Uterus (tissue), 3 donors: ENCODE measurements at regions not wholly inside any gene's neighbourhood (a gene's known extent, or its start where the extent isn't known, plus 50 kb on each side); places are given as distances from the start of the nearest gene placed in this dataset.
"Not testable (repeated sequence)": the region's sequence is repeated elsewhere in the genome, so short reads cannot be mapped to it uniquely, and the experiment has no call there.

Experiments
- DNase-seq, 2 donors: peaks; one replicate each; pipeline ENCODE4 v3.0.0-alpha.2; 2019 to 2020
- H3K27ac ChIP-seq, 2 donors: fragments of 200-600 bp; sonication (generic); 1 replicate in 1 of 2; 2 replicates in 1 of 2; pipeline ENCODE4 v1.5.1; 2016 to 2018
- H3K27me3 ChIP-seq, 2 donors: fragments of 200-600 bp; sonication (generic); one replicate each; pipeline ENCODE4 v1.5.1; 2018 to 2019; ENCODE audit warnings: control low read depth in 1 of 2
- H3K36me3 ChIP-seq, 2 donors: fragments of 200-600 bp; sonication (generic); one replicate each; pipeline ENCODE4 v1.5.1; 2019; ENCODE audit warnings: control low read depth in 1 of 2
- H3K4me1 ChIP-seq, 2 donors: fragments of 200-600 bp; sonication (generic); one replicate each; pipeline ENCODE4 v1.5.1; 2018 to 2019; ENCODE audit warnings: control low read depth in 1 of 2
- H3K4me3 ChIP-seq, 2 donors: fragments of 200-600 bp; sonication (generic); 1 replicate in 1 of 2; 2 replicates in 1 of 2; pipeline ENCODE4 v1.5.1; 2018 to 2019; ENCODE audit warnings: mild to moderate bottlenecking in 1 of 2
- H3K9me3 ChIP-seq, 2 donors: fragments of 200-600 bp; sonication (generic); one replicate each; pipeline ENCODE4 v1.5.1; 2019; ENCODE audit warnings: control low read depth in 1 of 2
- POLR2A ChIP-seq, 2 donors: fragments of 450-650 bp; IDR thresholded peaks; one replicate each; pipeline ENCODE4 v1.6.1; 2016; ENCODE audit warnings: antibody characterized with exemption in 2 of 2, mild to moderate bottlenecking in 1 of 2, moderate library complexity in 1 of 2
- intact Hi-C: fragments of 100-400 bp; cut with DNase I; formaldehyde crosslinking; loops from one replicate; pipeline ENCODE4 v1.15.1; 2023; ENCODE audit warnings: low total_unique reads
- TF ChIP-seq, protein P1 (sequence below), 4 experiments: fragments of 200-600 bp in 2 of 4; fragments of 450-650 bp in 2 of 4; sonication (generic) in 2 of 4; IDR thresholded peaks; one replicate each; pipeline ENCODE4 v1.5.1; 2016 to 2019; ENCODE audit warnings: antibody characterized with exemption in 4 of 4, mild to moderate bottlenecking in 2 of 4, moderate library complexity in 1 of 4
- donor health status: DM: yes; HTN: yes; CAD: no.

DNA sequence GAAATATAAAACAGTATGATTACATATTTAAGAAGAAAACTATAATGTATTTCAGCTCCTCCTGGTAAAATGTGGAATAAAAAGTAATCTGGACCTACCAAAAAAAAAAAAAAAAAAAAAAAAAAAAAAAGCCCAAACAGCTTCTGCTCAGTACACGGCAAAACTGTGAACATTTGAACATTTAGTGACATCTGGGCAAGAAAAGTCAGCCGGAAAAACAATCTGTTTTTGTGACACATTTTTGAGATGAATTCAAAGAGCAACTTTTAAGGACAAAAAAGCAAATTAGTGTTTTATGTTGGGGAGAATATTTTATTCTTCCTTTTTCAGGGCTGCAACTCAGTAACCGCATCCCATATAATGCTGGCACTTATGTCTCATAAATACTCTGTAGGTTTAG is 649.7 kb upstream of the KCNMB2 start:
- Histone ChIP-seq H3K27ac (no peak overlapping the region), H3K27me3 (no peaks in the 10 kb centered on the region), H3K9me3 (no peaks in the 10 kb centered on the region), H3K36me3 (no peaks in the 10 kb centered on the region), H3K4me3 (no peak overlapping the region), H3K4me1 (no peaks in the 10 kb centered on the region)
- no peak for DNase-seq
- TF ChIP-seq, protein P1, sequence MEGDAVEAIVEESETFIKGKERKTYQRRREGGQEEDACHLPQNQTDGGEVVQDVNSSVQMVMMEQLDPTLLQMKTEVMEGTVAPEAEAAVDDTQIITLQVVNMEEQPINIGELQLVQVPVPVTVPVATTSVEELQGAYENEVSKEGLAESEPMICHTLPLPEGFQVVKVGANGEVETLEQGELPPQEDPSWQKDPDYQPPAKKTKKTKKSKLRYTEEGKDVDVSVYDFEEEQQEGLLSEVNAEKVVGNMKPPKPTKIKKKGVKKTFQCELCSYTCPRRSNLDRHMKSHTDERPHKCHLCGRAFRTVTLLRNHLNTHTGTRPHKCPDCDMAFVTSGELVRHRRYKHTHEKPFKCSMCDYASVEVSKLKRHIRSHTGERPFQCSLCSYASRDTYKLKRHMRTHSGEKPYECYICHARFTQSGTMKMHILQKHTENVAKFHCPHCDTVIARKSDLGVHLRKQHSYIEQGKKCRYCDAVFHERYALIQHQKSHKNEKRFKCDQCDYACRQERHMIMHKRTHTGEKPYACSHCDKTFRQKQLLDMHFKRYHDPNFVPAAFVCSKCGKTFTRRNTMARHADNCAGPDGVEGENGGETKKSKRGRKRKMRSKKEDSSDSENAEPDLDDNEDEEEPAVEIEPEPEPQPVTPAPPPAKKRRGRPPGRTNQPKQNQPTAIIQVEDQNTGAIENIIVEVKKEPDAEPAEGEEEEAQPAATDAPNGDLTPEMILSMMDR (IDR thresholded peaks at IDR 0.05), result no peak
- no peak for TF ChIP-seq POLR2A (IDR thresholded peaks at IDR 0.05)
- intact Hi-C loops, result no loop called here

DNA sequence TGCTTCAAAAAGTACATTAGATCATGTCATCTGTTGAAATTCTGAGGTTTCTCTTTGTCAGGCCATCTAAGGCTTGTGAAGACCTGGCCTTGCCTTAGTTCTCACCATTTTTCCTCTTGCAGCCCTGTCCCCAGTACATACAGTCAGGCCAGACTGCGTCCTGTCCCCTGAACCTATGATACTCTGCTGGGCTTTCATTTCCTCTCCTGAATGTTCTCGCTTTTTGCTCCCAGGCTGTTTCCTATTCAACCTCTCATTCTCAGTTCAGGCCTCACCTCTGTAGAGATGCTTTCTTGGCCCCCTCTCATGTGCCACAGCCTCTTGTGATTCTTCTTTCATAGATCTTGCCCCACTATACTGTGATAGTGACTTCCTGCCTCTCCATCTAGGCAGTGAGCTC is 648.8 kb upstream of the KCNMB2 start:
- no peaks in the 10 kb centered on the region for H3K9me3 ChIP-seq
- TF ChIP-seq POLR2A (IDR thresholded peaks at IDR 0.05), result no peak
- TF ChIP-seq, protein P1 (IDR thresholded peaks at IDR 0.05), result no peak
- no peaks in the 10 kb centered on the region for H3K27me3 ChIP-seq
- DNase-seq, result no peak
- intact Hi-C loops, result no loop called here
- no peak overlapping the region for H3K4me3 ChIP-seq
- H3K27ac ChIP-seq, result no peak overlapping the region
- H3K36me3 ChIP-seq, result no peaks in the 10 kb centered on the region
- H3K4me1 ChIP-seq, result no peaks in the 10 kb centered on the region

DNA sequence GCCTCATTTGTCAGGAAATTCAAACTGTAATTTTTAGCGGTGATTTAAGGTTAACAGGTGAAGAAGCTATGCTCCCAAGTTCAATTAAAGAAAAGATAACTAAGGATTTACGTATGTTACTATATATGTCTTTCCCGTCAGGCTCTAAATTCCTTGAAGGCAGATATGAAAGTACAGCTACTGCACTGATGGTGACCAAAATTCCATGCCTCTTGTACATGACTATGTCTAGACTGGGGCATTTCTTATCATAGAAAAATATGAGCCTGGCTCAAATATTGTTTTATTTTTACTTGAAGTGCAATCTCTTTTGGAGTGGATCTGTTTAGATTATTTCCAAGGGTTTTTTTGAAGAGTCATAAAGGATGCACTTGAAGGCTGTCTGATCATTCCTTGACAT is 647.1 kb upstream of the KCNMB2 start:
- Histone ChIP-seq H3K4me3 (no peak overlapping the region), H3K27me3 (no peaks in the 10 kb centered on the region), H3K36me3 (no peaks in the 10 kb centered on the region), H3K9me3 (no peaks in the 10 kb centered on the region), H3K4me1 (no peaks in the 10 kb centered on the region), H3K27ac (no peak overlapping the region)
- DNase-seq, result no peak
- intact Hi-C loops, result no loop called here
- TF ChIP-seq POLR2A (IDR thresholded peaks at IDR 0.05), result no peak

DNA sequence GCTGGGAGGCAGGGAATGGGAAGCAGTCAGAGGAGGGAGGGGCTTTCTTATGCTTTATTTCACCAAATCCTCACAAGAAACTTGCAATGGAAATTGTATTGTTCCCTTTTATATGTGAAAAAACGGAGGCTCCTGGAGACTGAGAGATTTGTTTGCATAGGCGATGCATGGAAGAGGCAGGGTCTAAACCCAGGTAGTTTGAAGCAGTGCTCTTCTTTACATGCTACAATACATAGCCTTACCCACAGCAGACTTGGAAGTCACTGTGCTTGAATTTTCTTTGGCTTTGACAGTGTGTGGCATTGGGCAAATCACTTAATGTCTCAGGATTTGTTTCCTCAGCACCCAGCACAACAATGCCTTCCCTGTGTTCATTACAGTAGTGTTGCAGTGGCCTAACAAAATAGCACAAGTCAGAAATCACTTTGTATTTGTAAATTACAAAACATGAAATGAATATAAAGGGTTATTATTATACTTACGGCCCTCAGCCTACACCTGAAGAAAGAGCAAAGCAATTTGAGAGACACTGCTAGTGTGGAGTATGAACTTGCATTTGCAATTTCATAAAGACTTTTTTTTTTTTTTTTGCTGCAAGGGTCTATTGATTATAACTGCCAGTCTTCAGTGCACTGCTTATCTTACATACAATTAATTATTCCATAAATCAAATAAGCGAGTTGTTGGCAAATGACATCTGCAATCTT is 646.4 kb upstream of the KCNMB2 start:
- no peak for DNase-seq
- Histone ChIP-seq H3K36me3 (no peaks in the 10 kb centered on the region), H3K4me1 (no peaks in the 10 kb centered on the region), H3K27me3 (no peaks in the 10 kb centered on the region), H3K9me3 (no peaks in the 10 kb centered on the region), H3K27ac (no peak overlapping the region), H3K4me3 (no peak overlapping the region)
- intact Hi-C loops, result no loop called here
- TF ChIP-seq, protein P1 (IDR thresholded peaks at IDR 0.05), result no peak
- TF ChIP-seq POLR2A (IDR thresholded peaks at IDR 0.05), result no peak

DNA sequence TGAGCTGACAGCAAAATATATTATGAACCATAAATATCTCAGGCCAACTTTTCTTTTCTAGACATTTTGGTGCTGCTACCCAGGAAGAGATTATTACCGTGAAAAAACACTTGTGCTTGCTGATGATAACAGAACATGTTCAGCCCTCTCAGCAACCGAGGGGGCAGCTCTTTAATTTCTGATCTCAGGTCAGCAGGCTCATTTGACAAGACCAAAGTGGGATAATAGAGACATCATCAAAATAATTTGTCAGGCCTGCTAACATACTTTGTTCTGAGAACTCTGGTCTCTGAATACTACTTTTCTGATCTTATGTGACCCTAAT is 645.9 kb upstream of the KCNMB2 start:
- no peak overlapping the region for H3K4me3 ChIP-seq
- H3K36me3 ChIP-seq, result no peaks in the 10 kb centered on the region
- DNase-seq, result no peak
- no peaks in the 10 kb centered on the region for H3K27me3 ChIP-seq
- H3K4me1 ChIP-seq, result no peaks in the 10 kb centered on the region
- no peaks in the 10 kb centered on the region for H3K9me3 ChIP-seq
- H3K27ac ChIP-seq, result no peak overlapping the region
- intact Hi-C loops, result no loop called here
- TF ChIP-seq, protein P1 (IDR thresholded peaks at IDR 0.05), result no peak
- TF ChIP-seq POLR2A (IDR thresholded peaks at IDR 0.05), result no peak

DNA sequence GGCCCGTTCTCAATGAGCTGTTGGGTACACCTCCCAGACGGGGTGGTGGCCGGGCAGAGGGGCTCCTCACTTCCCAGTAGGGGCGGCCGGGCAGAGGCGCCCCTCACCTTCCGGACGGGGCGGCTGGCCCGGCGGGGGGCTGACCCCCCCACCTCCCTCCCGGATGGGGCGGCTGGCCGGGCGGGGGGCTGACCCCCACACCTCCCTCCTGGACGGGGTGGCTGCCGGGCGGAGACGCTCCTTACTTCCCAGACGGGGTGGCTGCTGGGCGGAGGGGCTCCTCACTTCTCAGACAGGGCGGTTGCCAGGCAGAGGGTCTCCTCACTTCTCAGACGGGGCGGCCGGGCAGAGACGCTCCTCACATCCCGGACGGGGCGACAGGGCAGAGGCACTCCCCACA is 644.7 kb upstream of the KCNMB2 start:
- H3K27ac ChIP-seq, H3K4me3 ChIP-seq, H3K9me3 ChIP-seq, H3K4me1 ChIP-seq, intact Hi-C loops, DNase-seq, H3K27me3 ChIP-seq, H3K36me3 ChIP-seq: not testable (repeated sequence)
